Activated T-cell treated with anti-CD3 and anti-CD28 coated beads for 4 hours (primary cell): ENCODE measurements at regions not wholly inside any gene's neighbourhood (a gene's known extent, or its start where the extent isn't known, plus 50 kb on each side); places are given as distances from the start of the nearest gene placed in this dataset.

Experiments
- DNase-seq: peaks from one replicate; pipeline ENCODE4 v3.0.0-alpha.2; 2020

DNA sequence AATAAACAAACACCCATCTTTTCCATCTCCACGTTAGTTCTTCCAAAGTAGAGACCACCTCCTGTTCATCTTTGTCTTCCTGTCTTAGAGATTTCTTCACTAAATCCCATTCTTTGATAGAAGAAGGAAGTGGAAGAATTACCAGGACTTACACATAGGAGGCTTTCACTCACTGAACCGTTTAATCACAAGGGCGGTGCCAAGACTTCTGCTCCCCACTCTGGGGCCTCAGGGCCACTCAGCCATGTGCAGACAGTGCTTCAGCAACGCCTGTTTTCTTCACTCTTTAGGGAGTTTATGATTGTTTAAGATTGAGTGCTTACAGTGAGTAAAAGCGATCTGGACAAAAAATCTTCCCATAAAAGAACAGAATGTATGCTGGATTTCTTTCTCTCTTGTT, 63.9 kb upstream of the SORCS3 start:
- no peak for DNase-seq

DNA sequence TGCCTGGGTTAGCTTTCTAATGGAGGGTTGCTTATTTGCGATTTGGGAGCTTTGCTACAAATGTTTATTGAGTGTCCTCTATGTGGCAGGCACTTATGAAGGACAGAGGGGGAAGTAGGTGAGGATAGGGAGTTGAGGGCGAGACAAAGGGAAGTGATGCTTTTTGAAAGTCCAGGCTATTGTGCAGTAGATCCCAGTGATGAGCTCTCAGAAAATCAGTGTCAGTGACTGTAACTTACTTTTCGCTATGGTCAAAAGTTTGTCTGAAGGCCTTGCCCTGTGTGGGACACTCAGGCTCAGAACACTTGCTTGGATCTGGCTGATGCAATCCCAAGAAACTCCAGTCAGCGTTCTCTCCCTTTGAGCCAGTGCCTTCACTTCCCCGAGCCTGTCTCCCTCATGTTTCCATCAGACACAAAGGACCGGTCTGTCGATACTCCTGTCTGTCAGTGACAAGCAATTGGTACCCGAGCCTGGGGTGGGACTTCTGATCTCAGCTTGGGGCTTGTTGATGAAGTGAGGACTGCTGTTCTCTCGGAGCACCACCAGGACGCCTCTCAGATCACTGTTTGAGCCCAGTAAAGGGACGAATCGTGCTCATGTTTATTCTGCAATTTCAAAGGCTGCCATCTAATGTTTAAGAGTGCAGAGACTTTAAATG, 63.1 kb upstream of the SORCS3 start:
- no peak for DNase-seq

DNA sequence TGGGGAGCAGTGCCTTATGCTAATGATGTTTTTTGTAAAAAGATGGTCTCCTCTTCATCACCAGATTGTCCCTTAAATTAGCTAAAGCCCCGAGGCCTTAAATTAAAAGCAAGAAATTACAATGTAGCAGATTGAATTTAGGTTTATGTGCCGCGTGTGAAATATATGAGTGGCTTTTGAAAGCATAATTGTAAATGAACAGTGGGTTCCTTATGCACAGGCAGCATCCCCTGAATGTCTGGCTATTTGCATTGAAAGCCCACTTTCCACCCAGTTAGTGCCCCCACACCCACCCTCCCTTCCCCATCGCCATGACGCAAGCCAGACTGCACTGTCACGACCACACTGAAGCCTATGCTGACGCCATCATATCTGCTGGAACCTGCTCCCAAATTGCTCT, 62.4 kb upstream of the SORCS3 start:
- no peak for DNase-seq

DNA sequence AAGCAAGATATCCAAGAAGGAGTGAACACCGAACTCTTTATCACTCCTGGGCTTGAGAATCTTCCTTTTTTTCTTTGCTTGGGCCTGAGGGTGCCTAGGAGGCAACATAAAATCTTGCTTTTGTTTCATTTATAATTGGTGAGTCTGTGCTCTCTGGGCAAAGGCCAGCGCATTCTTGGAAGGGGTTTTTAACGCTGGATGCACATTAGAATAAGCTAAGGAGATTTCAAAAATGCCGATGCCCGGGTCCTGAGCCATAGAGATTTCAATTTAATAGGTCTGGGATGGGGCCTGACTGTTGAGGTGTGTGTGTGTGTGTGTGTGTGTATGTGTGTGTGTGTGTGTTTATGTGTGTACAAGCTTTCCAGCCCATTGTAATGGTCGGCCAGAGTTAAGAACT, 62.0 kb upstream of the SORCS3 start:
- no peak for DNase-seq

DNA sequence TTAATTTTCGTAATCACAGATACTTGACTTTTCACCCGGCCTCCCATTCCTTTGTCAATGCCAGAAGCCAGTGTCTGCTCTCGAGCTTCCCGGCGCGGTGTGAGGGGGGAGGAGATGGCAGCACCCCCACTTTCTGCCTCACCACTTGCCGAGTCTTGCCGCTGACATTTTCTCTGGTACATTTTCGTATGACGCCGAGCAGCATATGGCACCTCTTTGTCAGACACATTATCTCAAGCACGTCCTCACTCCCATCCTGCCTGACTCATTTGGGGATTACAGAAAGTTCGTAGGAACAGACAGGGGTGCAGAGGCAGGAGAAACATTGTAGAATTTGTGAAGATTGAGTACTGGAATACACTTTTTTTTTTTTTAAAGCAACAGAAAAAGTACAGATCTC, 60.8 kb upstream of the SORCS3 start:
- no peak for DNase-seq

DNA sequence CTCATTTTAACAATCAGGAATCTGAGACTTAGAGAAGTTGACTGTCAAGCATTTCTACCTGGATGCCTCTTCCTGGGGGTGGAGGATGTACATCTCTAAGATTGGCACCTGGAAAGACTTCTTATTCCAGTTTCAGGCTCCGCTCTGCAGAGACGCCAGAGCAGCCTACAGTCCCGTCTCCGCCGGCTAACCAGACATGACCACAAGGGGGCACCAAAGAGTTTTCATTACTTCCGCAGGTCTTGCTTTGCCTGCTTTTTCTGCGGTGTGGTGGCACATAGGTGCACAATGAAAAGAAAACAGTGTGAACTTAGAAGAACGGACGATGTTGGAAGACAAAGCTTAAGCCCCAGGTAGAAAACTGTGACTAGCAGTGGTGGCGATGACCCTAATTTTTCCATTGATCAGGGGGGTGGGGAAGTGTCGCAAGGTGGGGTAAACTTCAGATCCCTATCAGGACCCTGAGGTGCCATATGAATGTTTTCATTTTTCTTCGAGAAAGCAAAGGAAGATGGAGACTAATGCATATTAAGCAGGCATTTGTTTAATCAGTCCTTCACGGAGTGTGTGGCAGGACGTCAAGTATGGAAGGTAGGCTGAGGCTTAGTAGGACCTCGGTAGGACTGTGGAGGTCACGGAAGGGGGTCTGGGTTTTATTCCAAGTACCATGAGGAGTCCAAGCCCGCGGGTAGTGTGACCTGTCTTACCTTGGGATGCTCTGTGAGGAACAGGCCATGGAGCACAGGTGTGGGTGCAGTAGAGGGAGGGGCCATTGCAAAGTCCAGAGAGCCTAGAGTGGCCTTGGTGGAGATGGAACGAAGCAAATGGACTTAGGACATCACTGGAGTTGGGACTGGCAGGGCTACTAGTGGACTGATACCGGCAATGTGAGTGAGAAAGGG, 60.1 kb upstream of the SORCS3 start:
- DNase-seq = peak; percentile 58

DNA sequence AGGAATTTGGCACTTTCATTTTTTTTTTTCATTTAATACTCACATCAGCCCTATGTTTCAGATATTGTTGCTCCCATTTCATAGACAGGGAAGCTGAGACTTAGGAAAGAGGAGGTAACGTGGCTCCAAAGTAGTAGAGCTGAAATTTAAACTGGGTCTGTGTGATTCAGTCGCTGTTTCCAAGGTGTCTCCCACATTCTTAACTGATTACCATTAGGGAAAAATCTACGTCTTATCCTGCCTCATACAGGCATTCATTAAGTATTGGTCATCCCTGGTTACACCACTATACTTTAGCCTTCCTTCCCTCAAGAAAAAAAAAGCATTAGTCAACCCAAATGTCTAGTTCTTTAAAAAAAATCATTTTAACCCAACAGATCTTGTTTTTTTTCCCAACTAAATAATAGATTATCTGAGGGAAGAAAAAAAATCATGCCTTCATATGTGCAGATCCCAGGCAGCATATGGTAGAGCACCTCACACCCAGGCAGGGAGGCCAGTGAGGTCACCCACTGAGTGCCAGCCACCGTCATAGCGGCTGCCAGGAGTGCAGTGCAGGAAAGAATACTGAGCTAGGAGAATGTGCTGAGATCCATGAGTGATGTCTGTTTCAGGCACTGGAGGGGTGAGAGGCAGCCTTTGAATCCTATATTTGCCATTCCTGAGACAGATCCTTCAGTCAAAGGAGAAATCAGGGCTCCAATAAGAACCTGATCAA, 59.0 kb upstream of the SORCS3 start:
- no peak for DNase-seq

DNA sequence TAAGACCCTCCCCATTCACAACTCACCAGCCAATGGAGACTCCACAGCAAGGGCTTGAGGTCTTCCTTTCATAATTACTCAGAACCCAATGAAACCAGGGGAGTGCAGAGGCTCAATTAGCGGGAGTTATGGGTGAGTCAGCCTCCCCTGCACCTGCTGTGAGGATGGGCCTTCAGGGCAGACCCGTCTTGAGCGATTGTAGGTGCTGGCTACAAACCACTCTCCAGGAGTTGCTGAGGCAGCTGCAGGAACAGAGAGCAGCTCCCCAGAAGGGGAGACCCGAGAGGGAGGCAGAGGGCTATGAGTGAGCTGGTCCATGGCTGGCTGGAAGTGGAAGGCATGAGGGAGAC, 58.5 kb upstream of the SORCS3 start:
- DNase-seq = no peak

DNA sequence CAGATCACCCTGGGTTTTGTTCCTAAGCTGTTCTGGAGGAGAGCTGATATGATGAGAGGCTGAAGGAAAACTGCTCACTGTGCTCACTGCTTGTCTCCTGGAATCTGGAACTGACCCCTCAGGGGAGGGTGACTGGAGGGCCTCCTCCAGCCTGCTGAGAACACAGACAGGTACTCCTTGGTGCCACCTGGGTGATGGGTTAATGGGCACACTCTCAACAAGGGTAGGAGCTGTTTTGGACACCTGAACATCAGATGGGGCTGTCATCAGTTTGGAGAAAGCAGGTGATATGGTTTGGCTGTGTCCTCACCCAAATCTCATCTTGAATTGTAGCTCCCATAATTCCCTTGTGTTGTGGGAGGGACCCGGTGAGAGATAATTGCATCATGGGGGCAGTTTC, 58.1 kb upstream of the SORCS3 start:
- no peak for DNase-seq

DNA sequence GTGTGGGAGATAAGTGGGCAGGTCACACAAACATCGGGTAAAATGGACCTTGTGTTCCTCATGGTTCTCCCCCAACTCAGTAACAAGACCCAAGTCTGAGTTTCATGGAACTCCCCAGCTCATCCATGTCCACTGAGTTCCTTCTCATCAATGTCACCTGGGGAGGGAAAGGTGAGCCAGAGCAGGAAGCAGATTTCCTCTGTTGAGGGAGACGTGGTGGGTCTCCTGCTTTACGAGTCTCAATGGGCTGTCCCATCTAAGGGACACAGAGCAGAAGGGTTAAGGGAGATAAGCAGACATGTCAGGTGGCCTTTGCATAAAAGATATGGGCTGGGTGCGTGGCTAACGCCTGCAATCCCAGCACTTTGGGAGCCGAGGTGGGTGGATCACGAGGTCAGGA, 56.5 kb upstream of the SORCS3 start:
- no peak for DNase-seq

DNA sequence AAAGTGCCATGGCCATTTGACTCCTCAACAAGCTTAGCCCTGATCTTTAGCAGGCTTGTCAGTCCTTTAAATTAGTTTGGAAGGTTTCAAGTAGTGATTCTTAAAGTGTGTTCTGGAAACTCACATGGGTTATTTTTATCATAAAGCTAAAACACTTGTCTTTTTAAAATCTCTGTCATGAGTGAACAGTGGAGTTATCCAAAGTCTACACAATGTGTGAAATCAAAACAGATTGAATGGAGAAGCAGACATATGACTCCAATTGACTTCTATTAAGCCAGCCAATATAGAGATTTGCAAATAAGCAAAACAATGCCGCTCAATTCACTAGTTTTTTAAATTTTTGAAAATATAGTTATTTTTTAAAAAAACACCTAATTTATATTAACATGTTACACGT, 53.3 kb upstream of the SORCS3 start:
- no peak for DNase-seq

DNA sequence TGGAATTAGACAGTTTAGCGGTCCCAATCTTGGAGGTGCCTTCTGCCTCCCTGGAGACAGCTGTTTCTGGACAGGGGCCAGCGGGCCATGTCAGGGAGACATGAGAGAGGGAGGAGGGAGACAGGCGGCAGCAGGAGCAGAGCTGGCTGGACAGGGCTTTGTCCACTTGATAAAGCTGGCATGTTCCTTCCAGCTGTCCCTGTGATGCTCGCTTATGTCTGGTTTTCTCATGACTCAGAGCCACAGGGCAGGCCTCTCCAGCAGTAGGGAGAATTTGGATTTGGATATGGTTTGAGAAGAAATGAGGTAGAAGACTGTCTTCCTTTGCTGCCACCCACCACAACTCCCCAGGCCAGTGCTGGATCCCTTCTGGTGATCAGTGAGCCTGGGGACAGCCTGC, 51.7 kb upstream of the SORCS3 start:
- DNase-seq = no peak

DNA sequence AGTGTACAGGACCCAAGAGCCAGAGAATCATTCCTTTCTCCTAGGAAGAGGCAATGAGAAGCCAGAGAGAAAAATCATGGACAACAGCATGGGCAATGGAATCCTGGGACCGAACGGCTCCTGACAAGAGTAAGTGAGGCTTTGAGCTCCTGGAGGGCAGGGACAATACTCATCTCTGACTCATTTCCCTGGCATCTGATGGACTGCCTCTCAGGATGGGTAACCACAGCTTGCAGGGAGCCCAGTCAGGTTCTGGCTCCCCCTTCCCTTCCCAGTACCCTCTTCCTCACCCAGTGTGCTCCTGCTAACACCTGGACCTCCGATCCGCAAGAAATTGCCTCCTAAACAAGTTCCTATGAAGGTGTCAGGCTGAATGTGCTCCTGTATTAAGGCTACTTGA, 51.2 kb upstream of the SORCS3 start:
- no peak for DNase-seq
